GM21825 (cell line): ENCODE measurements at regions not wholly inside any gene's neighbourhood (a gene's known extent, or its start where the extent isn't known, plus 50 kb on each side); places are given as distances from the start of the nearest gene placed in this dataset.

ENCODE experiments used
- ATAC-seq: cut with Tn5 transposase; IDR thresholded peaks from one replicate; pipeline ENCODE4 v1.9.1; 2021; ENCODE audit warnings: mild to moderate bottlenecking, moderate library complexity; ENCODE audit not compliant: unreplicated experiment

GRCh38 chr1:81125672-81126071 is 675.1 kb upstream of the ADGRL2 start:
- no peak for ATAC-seq

DNA sequence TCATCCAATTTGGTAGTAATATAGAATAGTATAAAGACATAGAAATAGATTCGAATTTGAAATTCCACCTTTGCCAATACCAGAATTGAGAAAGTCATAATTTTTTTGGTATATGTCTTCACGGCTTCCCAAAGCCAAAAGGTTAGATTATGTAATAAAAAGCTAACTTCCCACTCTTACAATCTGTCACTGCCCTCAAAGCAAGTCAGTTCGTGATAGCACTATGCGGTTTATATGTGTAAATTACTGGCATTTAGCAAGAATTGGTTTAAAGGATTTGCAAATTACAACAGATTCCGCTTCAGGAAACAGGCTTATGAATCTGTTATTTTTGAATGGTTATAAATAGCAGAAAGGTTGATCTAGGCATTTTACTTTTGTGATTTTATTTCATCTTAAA is 679.4 kb upstream of the ADGRL2 start:
- no peak for ATAC-seq

- ATAC-seq, result no peak
These were observed 681.4 kb upstream of the ADGRL2 start for GRCh38 chr1:81119319-81119718.

DNA sequence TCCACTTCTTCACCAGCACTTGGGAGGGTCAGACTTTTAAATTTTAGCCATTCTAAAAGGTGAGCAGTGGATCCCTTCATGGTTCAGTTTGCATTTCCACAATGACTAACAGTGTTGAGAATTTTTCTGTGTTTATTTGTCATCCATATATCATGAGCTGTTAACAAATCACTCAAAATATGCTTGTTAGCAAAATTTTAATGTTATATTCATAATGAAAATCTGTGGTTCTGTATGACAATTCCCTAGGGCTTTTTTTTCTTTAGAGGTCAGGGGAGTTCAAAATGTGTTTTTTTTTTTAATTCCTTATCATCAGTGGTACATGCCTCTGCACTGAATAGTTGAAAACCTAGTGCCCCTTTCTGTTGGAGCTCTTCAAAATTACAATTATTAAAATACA is 682.2 kb upstream of the ADGRL2 start:
- no peak for ATAC-seq

DNA sequence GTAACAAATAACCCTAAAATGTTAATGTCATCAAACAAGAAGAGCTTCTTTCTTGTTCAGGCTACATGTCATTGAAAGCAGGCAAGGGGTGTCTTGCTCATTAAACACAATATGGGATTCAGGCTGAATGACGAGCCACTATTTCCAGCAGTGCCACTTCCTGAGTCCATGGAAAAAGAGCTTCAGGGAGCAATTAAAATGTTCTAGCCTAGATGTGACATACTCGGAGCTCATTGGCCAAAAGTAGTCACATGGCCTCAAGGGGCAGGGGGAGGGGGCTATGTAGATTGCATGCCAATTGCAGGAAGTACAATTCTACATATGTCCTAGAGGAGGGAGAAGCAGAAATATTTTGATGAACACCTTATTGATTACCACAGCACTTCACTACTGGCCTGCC is 685.3 kb upstream of the ADGRL2 start:
- ATAC-seq, result no peak

- ATAC-seq, result no peak
These were observed 686.5 kb upstream of the ADGRL2 start for GRCh38 chr1:81114191-81114590.

GRCh38 chr1:81113688-81114087 is 687.0 kb upstream of the ADGRL2 start:
- ATAC-seq, result no peak

- ATAC-seq, result no peak
These were observed 688.9 kb upstream of the ADGRL2 start for GRCh38 chr1:81111818-81112217.

DNA sequence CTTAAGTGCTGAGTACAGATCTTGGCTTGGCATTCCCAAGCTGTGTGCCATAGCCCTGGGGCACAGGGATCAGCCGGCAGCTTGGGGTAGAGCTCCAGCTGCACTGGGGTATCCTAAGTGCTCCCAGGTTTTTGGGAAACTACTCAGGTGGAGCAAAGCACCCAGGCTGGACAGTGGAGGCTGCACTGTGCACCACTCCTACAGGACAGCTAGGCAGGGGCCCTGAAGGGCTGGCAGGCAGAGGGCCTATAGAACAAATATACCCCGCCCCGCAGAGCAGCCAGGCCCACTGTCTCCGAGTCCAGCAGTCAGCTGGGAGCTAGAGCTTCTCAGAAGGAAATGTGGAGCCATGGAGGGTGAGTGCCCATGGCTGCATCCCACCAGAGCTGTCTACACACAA is 691.7 kb upstream of the ADGRL2 start:
- no peak for ATAC-seq

GRCh38 chr1:81097860-81098259 is 702.9 kb upstream of the ADGRL2 start:
- ATAC-seq, result no peak

DNA sequence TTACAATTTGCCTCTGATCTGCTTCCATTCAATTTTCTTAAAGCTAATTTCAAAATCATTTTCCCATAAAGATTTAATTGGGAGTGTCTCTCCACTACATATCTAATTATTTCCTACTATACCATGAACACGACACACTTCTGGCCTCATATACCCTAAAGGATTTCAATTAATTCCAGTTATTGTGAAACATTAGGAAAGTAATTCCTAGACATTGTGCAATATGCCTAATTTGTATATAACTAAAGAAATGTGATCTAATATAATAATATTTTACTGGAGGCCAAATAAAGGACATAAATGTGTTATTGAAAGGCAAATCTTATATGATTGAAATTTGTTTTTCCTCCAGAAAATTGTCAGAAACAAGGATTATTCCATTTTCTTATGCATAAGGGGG is 727.2 kb upstream of the ADGRL2 start:
- ATAC-seq, result no peak

DNA sequence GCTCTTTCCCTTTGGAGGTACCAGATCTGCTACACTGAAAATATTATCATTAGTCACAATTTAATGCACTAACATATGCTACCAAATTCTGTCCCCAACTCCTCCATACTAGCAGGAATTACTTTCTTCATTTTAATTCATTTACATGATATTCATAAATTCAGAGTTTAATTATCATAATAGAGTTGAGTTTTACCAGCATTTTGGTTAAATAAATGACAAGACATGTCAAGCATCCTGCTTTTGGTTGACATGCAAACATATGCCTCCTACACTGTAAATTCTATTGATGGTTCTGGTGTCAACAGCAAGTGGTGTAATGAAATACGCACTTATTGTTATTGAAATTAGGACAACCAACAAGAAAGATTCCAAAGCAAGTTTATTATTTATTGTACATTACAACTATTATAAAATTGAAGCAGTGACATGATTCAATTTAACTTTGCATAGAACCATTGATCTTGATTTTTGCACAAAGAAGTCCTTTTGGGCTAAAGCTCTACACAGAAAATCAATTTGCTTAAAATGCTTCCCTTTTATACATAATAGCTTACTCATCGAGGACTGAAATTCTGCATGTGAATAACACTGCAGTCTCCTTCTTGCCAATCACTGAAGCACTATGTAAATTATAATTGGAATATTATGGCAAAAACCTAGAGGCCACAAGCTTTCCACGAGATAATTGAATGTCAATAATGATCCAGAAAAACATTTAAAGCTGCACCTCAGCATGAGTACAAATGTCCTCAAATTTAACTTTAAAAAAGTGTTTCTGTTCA is 728.6 kb upstream of the ADGRL2 start:
- no peak for ATAC-seq

DNA sequence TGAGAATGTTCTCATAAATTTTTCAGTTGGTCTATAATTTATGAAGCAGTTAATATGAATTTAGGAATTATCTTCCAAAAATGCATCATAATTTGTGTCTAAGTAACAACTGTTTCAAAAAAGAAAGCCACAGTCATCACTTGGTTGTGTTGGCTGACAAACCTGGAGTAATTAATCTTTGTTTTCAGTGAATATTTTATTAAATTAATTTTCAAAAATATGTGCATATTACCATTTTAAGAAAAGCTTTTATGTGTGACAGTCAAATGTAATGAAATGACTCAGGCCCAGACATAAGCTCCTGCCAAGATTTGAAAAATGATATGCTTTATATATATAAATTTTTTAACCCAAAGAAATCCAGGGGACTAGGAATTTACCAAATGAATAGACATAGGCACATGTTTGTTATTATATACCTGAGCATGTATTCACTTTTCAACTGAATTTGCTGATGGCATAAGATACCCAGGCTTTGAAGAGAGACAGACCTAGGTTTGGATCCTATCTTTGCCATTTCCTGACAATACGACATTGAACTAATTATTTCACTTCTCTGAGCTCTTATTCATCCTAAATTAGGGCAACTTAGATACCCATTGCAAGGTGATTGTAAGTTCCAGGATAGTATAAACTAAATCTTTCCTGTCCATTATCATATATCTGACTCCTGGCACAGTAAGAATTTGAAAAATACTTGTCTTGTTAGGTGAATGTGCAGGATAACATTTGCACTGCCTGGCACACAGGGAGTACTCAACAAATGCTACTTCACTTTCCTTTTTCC is 729.5 kb upstream of the ADGRL2 start:
- ATAC-seq, result no peak

GRCh38 chr1:81069856-81070255 is 730.9 kb upstream of the ADGRL2 start:
- ATAC-seq, result no peak

DNA sequence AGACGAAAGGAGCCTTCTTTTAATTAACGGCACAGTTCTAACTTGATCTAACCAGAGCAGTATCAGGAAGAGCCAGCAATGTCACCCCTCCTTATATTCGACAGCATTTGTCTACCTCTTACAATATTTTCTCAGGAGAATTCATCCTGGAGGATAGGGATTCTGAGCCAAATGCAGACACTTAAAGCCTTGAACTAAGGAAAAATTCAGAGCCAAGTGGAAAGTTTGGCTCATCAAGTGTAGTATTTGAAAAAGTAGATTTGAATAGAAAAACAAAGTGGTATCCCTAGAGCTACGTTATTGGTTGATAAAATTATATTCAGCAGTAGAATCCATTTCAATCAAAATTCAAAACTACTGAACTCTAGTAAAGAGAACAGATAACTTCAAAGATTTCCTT is 732.0 kb upstream of the ADGRL2 start:
- no peak for ATAC-seq

DNA sequence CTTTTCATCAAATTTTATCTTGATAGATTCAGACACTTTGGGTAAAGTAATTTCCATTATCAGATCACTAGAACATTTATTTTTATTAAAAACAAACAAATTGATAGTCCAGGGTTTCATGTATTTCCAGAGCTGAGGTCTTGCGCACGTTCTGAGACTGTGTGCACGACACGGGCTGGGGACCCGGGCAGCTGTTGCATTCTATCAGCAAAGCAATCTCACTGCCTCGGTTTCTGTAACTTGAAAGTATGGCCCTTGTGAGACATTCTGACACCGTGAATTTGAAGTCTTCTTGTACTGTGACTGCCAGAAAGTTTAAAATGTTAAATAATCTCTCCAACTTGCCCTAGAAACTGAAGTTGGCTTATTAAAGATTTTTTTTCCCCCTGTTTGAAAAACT is 746.9 kb upstream of the ADGRL2 start:
- ATAC-seq, result no peak

DNA sequence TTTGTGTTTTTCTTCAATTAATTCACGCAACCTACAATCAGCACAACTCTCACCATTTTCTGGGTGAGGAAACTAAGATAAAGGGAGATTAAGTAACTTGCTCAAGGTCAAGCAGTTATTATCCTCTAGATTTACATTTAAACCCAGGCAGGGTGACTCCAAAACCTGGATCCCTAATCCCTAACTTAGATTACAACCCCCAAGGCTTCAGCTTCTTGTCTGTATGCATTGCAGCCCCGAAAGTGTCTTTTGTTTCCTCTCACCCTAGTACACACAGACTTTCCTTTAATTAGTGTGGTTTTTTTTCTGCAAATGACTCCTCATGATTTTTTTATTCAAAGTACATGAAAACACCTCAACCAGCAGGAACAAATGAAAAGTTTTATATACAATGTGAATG is 748.6 kb upstream of the ADGRL2 start:
- ATAC-seq, result no peak

- ATAC-seq, result no peak
These were observed 750.3 kb upstream of the ADGRL2 start for GRCh38 chr1:81050390-81050789.

- no peak for ATAC-seq
These were observed 756.0 kb upstream of the ADGRL2 start for GRCh38 chr1:81044708-81045107.

- ATAC-seq, result no peak
These were observed 758.5 kb upstream of the ADGRL2 start for GRCh38 chr1:81042225-81042624.

- ATAC-seq, result no peak
These were observed 766.4 kb upstream of the ADGRL2 start for GRCh38 chr1:81034291-81034690.

DNA sequence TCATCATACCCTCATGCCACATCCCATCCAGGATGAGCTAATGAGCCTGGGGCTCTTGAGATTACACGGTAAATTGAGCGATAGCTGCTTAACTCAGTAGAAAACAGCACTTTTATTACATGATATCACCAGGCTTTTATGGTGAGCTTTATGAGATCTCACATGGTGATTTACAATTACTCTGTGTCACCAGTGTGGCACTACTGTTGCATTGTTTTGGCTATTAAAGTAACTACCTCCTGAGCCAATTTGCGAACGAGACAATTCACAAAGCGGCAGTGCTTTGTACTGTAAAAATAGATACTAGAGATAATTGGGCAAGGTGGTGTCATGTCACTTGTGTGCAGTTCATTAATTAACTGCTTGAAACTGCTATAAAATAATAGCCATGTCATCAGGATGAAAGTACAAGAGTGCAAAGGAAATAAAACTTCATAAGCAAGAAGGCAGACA is 767.7 kb upstream of the ADGRL2 start:
- ATAC-seq, result no peak
